ENCODE measurements at regions not wholly inside any gene's neighbourhood (a gene's known extent, or its start where the extent isn't known, plus 50 kb on each side); places are given as distances from the start of the nearest gene placed in this dataset.

- Histone ChIP-seq H3K4me1 (peaks cover 0 to 20% (median 0%) of the 10 kb centered on the region in 4 donors), H3K27ac (peak overlapping the region in 1 of 4 donors; percentile 35), H3K36me3 (no peaks in the 10 kb centered on the region), H3K4me3 (no peak overlapping the region), H3K9me3 (no peaks in the 10 kb centered on the region), H3K27me3 (no peaks in the 10 kb centered on the region)
- DNase-seq, result no peak
- TF ChIP-seq, protein P1, sequence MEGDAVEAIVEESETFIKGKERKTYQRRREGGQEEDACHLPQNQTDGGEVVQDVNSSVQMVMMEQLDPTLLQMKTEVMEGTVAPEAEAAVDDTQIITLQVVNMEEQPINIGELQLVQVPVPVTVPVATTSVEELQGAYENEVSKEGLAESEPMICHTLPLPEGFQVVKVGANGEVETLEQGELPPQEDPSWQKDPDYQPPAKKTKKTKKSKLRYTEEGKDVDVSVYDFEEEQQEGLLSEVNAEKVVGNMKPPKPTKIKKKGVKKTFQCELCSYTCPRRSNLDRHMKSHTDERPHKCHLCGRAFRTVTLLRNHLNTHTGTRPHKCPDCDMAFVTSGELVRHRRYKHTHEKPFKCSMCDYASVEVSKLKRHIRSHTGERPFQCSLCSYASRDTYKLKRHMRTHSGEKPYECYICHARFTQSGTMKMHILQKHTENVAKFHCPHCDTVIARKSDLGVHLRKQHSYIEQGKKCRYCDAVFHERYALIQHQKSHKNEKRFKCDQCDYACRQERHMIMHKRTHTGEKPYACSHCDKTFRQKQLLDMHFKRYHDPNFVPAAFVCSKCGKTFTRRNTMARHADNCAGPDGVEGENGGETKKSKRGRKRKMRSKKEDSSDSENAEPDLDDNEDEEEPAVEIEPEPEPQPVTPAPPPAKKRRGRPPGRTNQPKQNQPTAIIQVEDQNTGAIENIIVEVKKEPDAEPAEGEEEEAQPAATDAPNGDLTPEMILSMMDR (IDR thresholded peaks at IDR 0.05), result peak in 1 of 6 experiments; percentile 14
- TF ChIP-seq POLR2A (IDR thresholded peaks at IDR 0.05), result no peak
These were observed 220.3 kb downstream of the ANAPC1 start for GRCh38 chr2:111663471-111664274.

GRCh38 chr2:111664275-111664850 lies 219.6 kb downstream of the ANAPC1 start:
- H3K27me3 ChIP-seq, result no peaks in the 10 kb centered on the region
- H3K4me1 ChIP-seq, result peaks cover 0 to 15% (median 0%) of the 10 kb centered on the region in 4 donors
- H3K36me3 ChIP-seq, result no peaks in the 10 kb centered on the region
- TF ChIP-seq, protein P1 (IDR thresholded peaks at IDR 0.05), result no peak
- TF ChIP-seq POLR2A (IDR thresholded peaks at IDR 0.05), result no peak
- no peak for DNase-seq
- no peak overlapping the region for H3K4me3 ChIP-seq
- H3K27ac ChIP-seq, result no peak overlapping the region
- H3K9me3 ChIP-seq, result no peaks in the 10 kb centered on the region

DNA sequence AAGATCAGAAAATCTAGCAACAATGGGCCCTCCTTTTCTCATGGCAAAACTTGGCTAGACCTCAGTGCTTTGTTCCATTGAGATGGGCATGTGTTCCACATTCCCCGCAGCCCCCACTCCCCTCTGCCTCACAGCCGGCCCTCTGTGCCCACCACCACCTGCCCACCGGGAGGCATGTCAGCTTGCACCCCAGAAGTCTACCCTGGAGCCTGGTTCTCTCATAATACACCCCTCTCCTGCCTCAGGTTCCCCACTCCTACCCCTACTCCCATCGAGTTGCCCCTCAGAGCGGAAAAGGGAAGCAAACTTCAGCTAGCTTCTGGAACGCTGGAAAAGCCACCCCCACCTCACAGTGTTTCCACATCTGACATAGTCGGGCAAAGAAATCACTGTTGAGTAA lies 219.0 kb downstream of the ANAPC1 start:
- DNase-seq, result no peak
- peaks cover 0 to 11% (median 0%) of the 10 kb centered on the region in 4 donors for H3K4me1 ChIP-seq
- no peak overlapping the region for H3K4me3 ChIP-seq
- no peak for TF ChIP-seq POLR2A (IDR thresholded peaks at IDR 0.05)
- TF ChIP-seq, protein P1 (IDR thresholded peaks at IDR 0.05), result no peak
- no peak overlapping the region for H3K27ac ChIP-seq
- H3K9me3 ChIP-seq, result no peaks in the 10 kb centered on the region
- H3K27me3 ChIP-seq, result no peaks in the 10 kb centered on the region
- no peaks in the 10 kb centered on the region for H3K36me3 ChIP-seq

DNA sequence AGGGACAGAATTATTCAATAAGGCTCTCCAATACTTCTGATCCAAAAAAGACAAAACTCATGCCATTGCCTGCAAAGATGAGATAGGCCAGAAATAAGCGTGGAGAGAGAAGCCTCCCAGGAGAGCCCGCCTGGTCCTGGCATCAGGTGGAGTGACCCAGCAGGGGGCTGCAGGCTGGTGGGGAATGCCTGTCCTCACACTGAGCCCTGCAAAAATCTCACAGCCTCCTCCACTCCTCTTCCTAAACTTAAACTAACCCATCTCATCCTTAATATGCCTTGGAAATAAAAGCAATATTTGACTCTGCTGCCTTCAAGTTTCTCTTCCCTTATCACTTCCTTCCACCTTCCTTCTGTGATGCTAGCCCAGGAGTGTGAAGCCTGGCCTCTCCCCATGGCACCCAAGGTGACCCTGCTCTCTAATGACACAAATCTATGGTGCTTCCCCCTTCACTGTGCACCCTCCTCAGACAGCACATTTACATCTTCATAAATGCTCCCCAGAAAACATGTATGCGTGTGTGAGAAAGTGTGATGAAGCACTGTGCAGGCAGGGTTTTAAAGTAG lies 218.4 kb downstream of the ANAPC1 start:
- Histone ChIP-seq H3K4me3 (no peak overlapping the region), H3K27ac (no peak overlapping the region), H3K27me3 (no peaks in the 10 kb centered on the region), H3K9me3 (no peaks in the 10 kb centered on the region), H3K4me1 (peaks cover 0 to 11% (median 0%) of the 10 kb centered on the region in 4 donors), H3K36me3 (no peaks in the 10 kb centered on the region)
- no peak for DNase-seq
- no peak for TF ChIP-seq POLR2A (IDR thresholded peaks at IDR 0.05)
- TF ChIP-seq, protein P1 (IDR thresholded peaks at IDR 0.05), result no peak

DNA sequence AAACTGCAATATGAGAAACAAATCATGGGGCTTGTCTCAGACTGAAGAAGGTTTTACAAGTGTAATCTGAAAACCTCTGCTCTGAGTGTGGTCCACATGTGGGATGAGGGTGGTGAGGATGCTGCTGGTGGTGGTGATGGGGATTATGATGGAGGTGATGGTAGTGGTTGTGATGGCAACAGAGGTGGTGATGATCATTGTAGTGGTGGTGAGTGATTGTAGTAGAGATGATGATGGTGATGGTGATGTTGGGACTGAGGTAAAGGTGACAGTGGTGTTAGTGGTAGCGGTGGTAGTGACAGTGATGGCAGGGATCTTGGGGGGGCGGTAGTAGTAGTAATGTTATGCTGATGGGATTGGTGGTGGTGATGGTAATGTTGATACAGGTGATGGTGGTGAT lies 217.8 kb downstream of the ANAPC1 start:
- H3K27ac ChIP-seq, result no peak overlapping the region
- H3K4me3 ChIP-seq, result no peak overlapping the region
- no peaks in the 10 kb centered on the region for H3K9me3 ChIP-seq
- TF ChIP-seq, protein P1 (IDR thresholded peaks at IDR 0.05), result no peak
- no peak for TF ChIP-seq POLR2A (IDR thresholded peaks at IDR 0.05)
- H3K27me3 ChIP-seq, result no peaks in the 10 kb centered on the region
- no peak for DNase-seq
- peaks cover 0 to 11% (median 0%) of the 10 kb centered on the region in 4 donors for H3K4me1 ChIP-seq
- no peaks in the 10 kb centered on the region for H3K36me3 ChIP-seq

Data from Peyer's patch (tissue), 4 donors.